ENCODE measurements at regions not wholly inside any gene's neighbourhood (a gene's known extent, or its start where the extent isn't known, plus 50 kb on each side); places are given as distances from the start of the nearest gene placed in this dataset.

GRCh38 chr5:58318468-58318867 lies 141.4 kb downstream of the PLK2 start:
- Histone ChIP-seq H3K4me1 (ENCODE audit: low read length) (no peaks in the 10 kb centered on the region), H2AFZ (ENCODE audit: low read length) (no peak overlapping the region), H3K9me2 (replicated peaks; ENCODE audit: insufficient read depth, low read length) (no peaks in the 10 kb centered on the region), H3F3A (ENCODE audit: insufficient read depth, low read length) (no peaks in the 10 kb centered on the region), H3K79me2 (ENCODE audit: low read length) (no peaks in the 10 kb centered on the region), H3K27me3 (replicated peaks; ENCODE audit: insufficient read depth, low read length) (no peaks in the 10 kb centered on the region), H3K27ac (ENCODE audit: low read length) (no peak overlapping the region), H3K36me3 (replicated peaks; ENCODE audit: insufficient read depth, low read length) (no peaks in the 10 kb centered on the region), H4K20me1 (ENCODE audit: insufficient read depth, low read length) (no peaks in the 10 kb centered on the region), H3K9me3 (replicated peaks; ENCODE audit: insufficient read depth, low read length) (no peaks in the 10 kb centered on the region), H3K4me2 (ENCODE audit: low read depth, low read length) (no peak overlapping the region), H3K9ac (ENCODE audit: low read length) (no peak overlapping the region), H3K4me3 (ENCODE audit: low read length) (no peak overlapping the region)
- TF ChIP-seq CTCF (IDR thresholded peaks at IDR 0.05; ENCODE audit: low read length): no peak
- TF ChIP-seq EZH2 (optimal IDR thresholded peaks at IDR 0.05; ENCODE audit: low read depth, low read length): no peak
- TF ChIP-seq EZH2phosphoT487 (IDR thresholded peaks at IDR 0.05; ENCODE audit: low read length): no peak
- no peak for DNase-seq

GRCh38 chr5:58317808-58318207 lies 142.1 kb downstream of the PLK2 start:
- Histone ChIP-seq H3K79me2 (ENCODE audit: low read length) (no peaks in the 10 kb centered on the region), H3K36me3 (replicated peaks; ENCODE audit: insufficient read depth, low read length) (no peaks in the 10 kb centered on the region), H3K9me3 (replicated peaks; ENCODE audit: insufficient read depth, low read length) (no peaks in the 10 kb centered on the region), H3F3A (ENCODE audit: insufficient read depth, low read length) (no peaks in the 10 kb centered on the region), H4K20me1 (ENCODE audit: insufficient read depth, low read length) (no peaks in the 10 kb centered on the region), H3K4me3 (ENCODE audit: low read length) (no peak overlapping the region), H3K4me1 (ENCODE audit: low read length) (no peaks in the 10 kb centered on the region), H3K4me2 (ENCODE audit: low read depth, low read length) (no peak overlapping the region), H3K27me3 (replicated peaks; ENCODE audit: insufficient read depth, low read length) (no peaks in the 10 kb centered on the region), H2AFZ (ENCODE audit: low read length) (no peak overlapping the region), H3K9me2 (replicated peaks; ENCODE audit: insufficient read depth, low read length) (no peaks in the 10 kb centered on the region), H3K9ac (ENCODE audit: low read length) (no peak overlapping the region), H3K27ac (ENCODE audit: low read length) (no peak overlapping the region)
- no peak for TF ChIP-seq CTCF (IDR thresholded peaks at IDR 0.05; ENCODE audit: low read length)
- TF ChIP-seq EZH2 (optimal IDR thresholded peaks at IDR 0.05; ENCODE audit: low read depth, low read length): no peak
- TF ChIP-seq EZH2phosphoT487 (IDR thresholded peaks at IDR 0.05; ENCODE audit: low read length): no peak
- no peak for DNase-seq

GRCh38 chr5:58317009-58317408 lies 142.9 kb downstream of the PLK2 start:
- Histone ChIP-seq H3K27ac (ENCODE audit: low read length) (no peak overlapping the region), H3K36me3 (replicated peaks; ENCODE audit: insufficient read depth, low read length) (no peaks in the 10 kb centered on the region), H3K4me2 (ENCODE audit: low read depth, low read length) (no peak overlapping the region), H2AFZ (ENCODE audit: low read length) (no peak overlapping the region), H3K79me2 (ENCODE audit: low read length) (no peaks in the 10 kb centered on the region), H3K9ac (ENCODE audit: low read length) (no peak overlapping the region), H3K4me3 (ENCODE audit: low read length) (no peak overlapping the region), H3K4me1 (ENCODE audit: low read length) (no peaks in the 10 kb centered on the region), H3K9me3 (replicated peaks; ENCODE audit: insufficient read depth, low read length) (no peaks in the 10 kb centered on the region), H3K9me2 (replicated peaks; ENCODE audit: insufficient read depth, low read length) (no peaks in the 10 kb centered on the region), H4K20me1 (ENCODE audit: insufficient read depth, low read length) (no peaks in the 10 kb centered on the region), H3K27me3 (replicated peaks; ENCODE audit: insufficient read depth, low read length) (no peaks in the 10 kb centered on the region), H3F3A (ENCODE audit: insufficient read depth, low read length) (no peaks in the 10 kb centered on the region)
- TF ChIP-seq CTCF (IDR thresholded peaks at IDR 0.05; ENCODE audit: low read length): no peak
- TF ChIP-seq EZH2 (optimal IDR thresholded peaks at IDR 0.05; ENCODE audit: low read depth, low read length): no peak
- no peak for TF ChIP-seq EZH2phosphoT487 (IDR thresholded peaks at IDR 0.05; ENCODE audit: low read length)
- no peak for DNase-seq

All from MM.1S (cell line).